ENCODE measurements at regions not wholly inside any gene's neighbourhood (a gene's known extent, or its start where the extent isn't known, plus 50 kb on each side); places are given as distances from the start of the nearest gene placed in this dataset.

DNA sequence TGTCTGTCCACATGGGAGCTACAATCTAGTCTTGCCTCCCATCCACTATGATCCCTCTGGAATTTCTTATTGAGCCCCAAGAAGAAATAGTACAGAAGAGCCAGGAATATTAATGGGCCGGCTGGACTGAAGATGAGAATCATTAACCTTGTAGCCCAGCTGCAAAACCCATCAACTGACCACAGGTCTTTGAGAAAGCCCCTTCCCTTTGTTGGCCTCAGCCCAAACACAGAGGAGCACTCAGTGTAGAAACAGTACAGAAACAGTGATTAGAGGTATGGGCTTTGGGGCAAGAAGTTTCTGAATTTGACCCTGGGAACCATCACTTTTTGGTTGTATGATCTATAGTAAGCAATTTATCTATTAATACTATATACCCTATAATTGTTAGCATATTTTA, 76.8 kb upstream of the RAB40AL start:
- no TSS peak for BruUV-seq (replicated peaks)
- CTCF ChIA-PET (ENCODE audit: unreplicated experiment): no interaction called here
- intact Hi-C loops (cut with micrococcal nuclease; ENCODE audit: unreplicated experiment): loop anchor here (10.0 kb wide), 1 partner anchor 215 kb away; no protein-coding TSS in a partner anchor

DNA sequence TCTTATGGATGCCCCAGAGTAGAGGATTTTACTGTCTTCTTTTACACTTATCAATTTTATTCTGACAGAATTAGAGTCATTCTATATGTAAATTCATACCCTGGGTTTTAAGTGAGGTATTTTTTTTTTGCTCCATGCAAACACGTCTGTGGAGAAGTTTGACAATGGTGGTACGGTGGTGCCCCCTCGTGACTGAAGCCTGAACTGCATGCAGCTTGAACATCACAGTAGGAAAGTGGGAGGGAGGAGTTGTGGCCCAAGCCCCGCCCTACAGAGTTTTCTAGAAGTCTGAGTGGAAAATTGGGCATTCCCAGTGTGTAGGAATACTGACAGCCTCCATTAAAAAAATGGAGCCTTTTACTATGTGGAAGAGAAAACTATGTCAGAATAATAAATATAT, 73.3 kb upstream of the RAB40AL start:
- no peaks in the 10 kb centered on the region for H3K9me2 ChIP-seq (ENCODE audit: insufficient read depth, low read length)
- H3K27ac ChIP-seq (ENCODE audit: low read depth, low read length, poor library complexity, severe bottlenecking): no peak overlapping the region
- no peaks in the 10 kb centered on the region for H3K9me3 ChIP-seq (ENCODE audit: low read length)
- POLR2A ChIA-PET: no interaction called here
- no peak overlapping the region for H3K4me2 ChIP-seq (ENCODE audit: low read length)
- H3K79me2 ChIP-seq (ENCODE audit: insufficient read depth, low read depth, low read length): no peaks in the 10 kb centered on the region
- H2AFZ ChIP-seq (ENCODE audit: low read length): no peak overlapping the region
- intact Hi-C loops (cut with micrococcal nuclease; ENCODE audit: unreplicated experiment): loop anchor here (10.0 kb wide), 1 partner anchor 219 kb away; no protein-coding TSS in a partner anchor
- H3K4me3 ChIP-seq (ENCODE audit: low read depth, low read length, poor library complexity, severe bottlenecking): no peak overlapping the region
- CTCF ChIA-PET (ENCODE audit: unreplicated experiment): no interaction called here
- DNase-seq (ENCODE audit: low spot score): peak; percentile 56
- H4K20me1 ChIP-seq (ENCODE audit: insufficient read depth, low read length): no peaks in the 10 kb centered on the region
- no peaks in the 10 kb centered on the region for H3K36me3 ChIP-seq (ENCODE audit: insufficient read depth, low read length)
- TF ChIP-seq, protein P1, sequence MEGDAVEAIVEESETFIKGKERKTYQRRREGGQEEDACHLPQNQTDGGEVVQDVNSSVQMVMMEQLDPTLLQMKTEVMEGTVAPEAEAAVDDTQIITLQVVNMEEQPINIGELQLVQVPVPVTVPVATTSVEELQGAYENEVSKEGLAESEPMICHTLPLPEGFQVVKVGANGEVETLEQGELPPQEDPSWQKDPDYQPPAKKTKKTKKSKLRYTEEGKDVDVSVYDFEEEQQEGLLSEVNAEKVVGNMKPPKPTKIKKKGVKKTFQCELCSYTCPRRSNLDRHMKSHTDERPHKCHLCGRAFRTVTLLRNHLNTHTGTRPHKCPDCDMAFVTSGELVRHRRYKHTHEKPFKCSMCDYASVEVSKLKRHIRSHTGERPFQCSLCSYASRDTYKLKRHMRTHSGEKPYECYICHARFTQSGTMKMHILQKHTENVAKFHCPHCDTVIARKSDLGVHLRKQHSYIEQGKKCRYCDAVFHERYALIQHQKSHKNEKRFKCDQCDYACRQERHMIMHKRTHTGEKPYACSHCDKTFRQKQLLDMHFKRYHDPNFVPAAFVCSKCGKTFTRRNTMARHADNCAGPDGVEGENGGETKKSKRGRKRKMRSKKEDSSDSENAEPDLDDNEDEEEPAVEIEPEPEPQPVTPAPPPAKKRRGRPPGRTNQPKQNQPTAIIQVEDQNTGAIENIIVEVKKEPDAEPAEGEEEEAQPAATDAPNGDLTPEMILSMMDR (conservative IDR thresholded peaks at IDR 0.05; ENCODE audit: low read length): peak; percentile 84
- TF ChIP-seq EZH2phosphoT487 (IDR thresholded peaks at IDR 0.05; ENCODE audit: borderline replicate concordance, low read depth, low read length): no peak
- H3K4me1 ChIP-seq (ENCODE audit: insufficient read depth, low read length, poor library complexity, severe bottlenecking): no peaks in the 10 kb centered on the region
- no TSS peak for BruUV-seq (replicated peaks)

More for the DNA sequence above, 76.8 kb upstream of the RAB40AL start:
- no peak for TF ChIP-seq EZH2phosphoT487 (IDR thresholded peaks at IDR 0.05; ENCODE audit: borderline replicate concordance, low read depth, low read length)
- TF ChIP-seq, protein P1 (conservative IDR thresholded peaks at IDR 0.05; ENCODE audit: low read length): no peak
- H2AFZ ChIP-seq (ENCODE audit: low read length): no peak overlapping the region
- H3K9me3 ChIP-seq (ENCODE audit: low read length): no peaks in the 10 kb centered on the region
- no peak overlapping the region for H3K4me3 ChIP-seq (ENCODE audit: low read depth, low read length, poor library complexity, severe bottlenecking)
- DNase-seq (ENCODE audit: low spot score): no peak
- no peak overlapping the region for H3K4me2 ChIP-seq (ENCODE audit: low read length)
- no peaks in the 10 kb centered on the region for H3K9me2 ChIP-seq (ENCODE audit: insufficient read depth, low read length)
- H3K4me1 ChIP-seq (ENCODE audit: insufficient read depth, low read length, poor library complexity, severe bottlenecking): no peaks in the 10 kb centered on the region
- no peak overlapping the region for H3K27ac ChIP-seq (ENCODE audit: low read depth, low read length, poor library complexity, severe bottlenecking)
- no peaks in the 10 kb centered on the region for H3K79me2 ChIP-seq (ENCODE audit: insufficient read depth, low read depth, low read length)
- no peaks in the 10 kb centered on the region for H4K20me1 ChIP-seq (ENCODE audit: insufficient read depth, low read length)
- POLR2A ChIA-PET: no interaction called here
- no peaks in the 10 kb centered on the region for H3K36me3 ChIP-seq (ENCODE audit: insufficient read depth, low read length)

DNA sequence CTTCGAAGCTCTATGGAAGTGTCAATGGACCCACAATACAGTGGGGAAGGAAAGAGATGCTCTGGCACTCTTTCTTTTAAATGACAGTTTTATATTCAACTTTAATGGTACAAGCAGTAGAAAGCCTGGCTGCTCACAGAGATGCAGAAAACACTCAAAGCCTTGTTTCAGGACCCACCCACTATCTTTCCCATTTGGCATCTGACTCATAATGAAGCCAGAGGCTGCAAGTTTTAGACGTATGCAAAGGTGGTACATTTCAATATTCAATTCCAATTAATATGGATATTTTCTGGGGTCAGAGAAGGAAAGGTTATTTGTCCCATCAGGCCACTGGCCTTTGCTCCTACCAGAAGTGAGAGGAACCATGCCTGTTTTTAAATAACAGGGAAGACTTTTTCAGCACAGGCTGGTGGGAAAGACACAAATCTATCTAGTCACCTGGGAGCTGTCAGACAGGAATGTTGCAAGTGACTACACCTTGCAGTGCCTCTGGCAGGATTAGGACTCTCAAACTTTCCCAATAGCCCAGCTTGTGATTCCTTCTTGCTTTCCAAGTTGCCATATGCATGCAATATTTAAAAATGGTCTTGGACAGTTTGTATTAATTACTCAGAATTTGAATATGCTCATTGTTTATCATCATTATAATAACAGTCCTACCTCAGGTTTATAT, 70.0 kb upstream of the RAB40AL start:
- H2AFZ ChIP-seq (ENCODE audit: low read length): no peak overlapping the region
- BruUV-seq (replicated peaks): no TSS peak
- CTCF ChIA-PET (ENCODE audit: unreplicated experiment): no interaction called here

More for the DNA sequence above, 70.0 kb upstream of the RAB40AL start:
- Histone ChIP-seq H3K4me2 (ENCODE audit: low read length) (no peak overlapping the region), H3K9me3 (ENCODE audit: low read length) (no peaks in the 10 kb centered on the region), H3K4me3 (ENCODE audit: low read depth, low read length, poor library complexity, severe bottlenecking) (no peak overlapping the region), H3K9me2 (ENCODE audit: insufficient read depth, low read length) (no peaks in the 10 kb centered on the region), H3K4me1 (ENCODE audit: insufficient read depth, low read length, poor library complexity, severe bottlenecking) (no peaks in the 10 kb centered on the region), H4K20me1 (ENCODE audit: insufficient read depth, low read length) (no peaks in the 10 kb centered on the region), H3K36me3 (ENCODE audit: insufficient read depth, low read length) (no peaks in the 10 kb centered on the region), H3K27ac (ENCODE audit: low read depth, low read length, poor library complexity, severe bottlenecking) (no peak overlapping the region), H3K79me2 (ENCODE audit: insufficient read depth, low read depth, low read length) (no peaks in the 10 kb centered on the region)
- intact Hi-C loops (cut with micrococcal nuclease; ENCODE audit: unreplicated experiment): loop anchor here (10.0 kb wide), 1 partner anchor 222 kb away; no protein-coding TSS in a partner anchor
- POLR2A ChIA-PET: no interaction called here
- TF ChIP-seq, protein P1 (conservative IDR thresholded peaks at IDR 0.05; ENCODE audit: low read length): no peak
- no peak for TF ChIP-seq EZH2phosphoT487 (IDR thresholded peaks at IDR 0.05; ENCODE audit: borderline replicate concordance, low read depth, low read length)
- DNase-seq (ENCODE audit: low spot score): no peak
